ENCODE measurements at regions not wholly inside any gene's neighbourhood (a gene's known extent, or its start where the extent isn't known, plus 50 kb on each side); places are given as distances from the start of the nearest gene placed in this dataset.
"Not testable (repeated sequence)": the region's sequence is repeated elsewhere in the genome, so short reads cannot be mapped to it uniquely, and the experiment has no call there.

DNA sequence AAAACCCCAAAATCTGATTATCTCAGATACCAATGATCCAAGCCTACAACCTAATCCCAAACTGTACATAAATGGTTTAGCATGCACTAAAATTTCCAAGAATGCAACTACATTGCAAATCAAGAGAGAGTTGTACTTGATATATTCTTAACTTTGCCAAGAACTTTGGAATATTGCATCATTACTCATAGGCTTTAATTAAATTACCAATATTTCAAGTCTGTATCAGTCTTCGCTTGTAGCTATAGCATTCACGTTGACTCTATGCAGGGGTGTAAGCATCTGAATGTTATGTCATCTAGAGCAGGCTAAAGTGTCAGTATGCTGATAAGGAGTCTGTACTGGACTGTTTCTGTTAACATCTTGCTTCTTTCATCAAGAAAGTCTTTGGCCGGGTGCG, 56.3 kb downstream of the FOXI3 start:
- no peak overlapping the region for H3K4me3 ChIP-seq (ENCODE audit: low read length)
- no peaks in the 10 kb centered on the region for H3K4me1 ChIP-seq (ENCODE audit: control insufficient read depth, low read length)
- TF ChIP-seq, protein P1, sequence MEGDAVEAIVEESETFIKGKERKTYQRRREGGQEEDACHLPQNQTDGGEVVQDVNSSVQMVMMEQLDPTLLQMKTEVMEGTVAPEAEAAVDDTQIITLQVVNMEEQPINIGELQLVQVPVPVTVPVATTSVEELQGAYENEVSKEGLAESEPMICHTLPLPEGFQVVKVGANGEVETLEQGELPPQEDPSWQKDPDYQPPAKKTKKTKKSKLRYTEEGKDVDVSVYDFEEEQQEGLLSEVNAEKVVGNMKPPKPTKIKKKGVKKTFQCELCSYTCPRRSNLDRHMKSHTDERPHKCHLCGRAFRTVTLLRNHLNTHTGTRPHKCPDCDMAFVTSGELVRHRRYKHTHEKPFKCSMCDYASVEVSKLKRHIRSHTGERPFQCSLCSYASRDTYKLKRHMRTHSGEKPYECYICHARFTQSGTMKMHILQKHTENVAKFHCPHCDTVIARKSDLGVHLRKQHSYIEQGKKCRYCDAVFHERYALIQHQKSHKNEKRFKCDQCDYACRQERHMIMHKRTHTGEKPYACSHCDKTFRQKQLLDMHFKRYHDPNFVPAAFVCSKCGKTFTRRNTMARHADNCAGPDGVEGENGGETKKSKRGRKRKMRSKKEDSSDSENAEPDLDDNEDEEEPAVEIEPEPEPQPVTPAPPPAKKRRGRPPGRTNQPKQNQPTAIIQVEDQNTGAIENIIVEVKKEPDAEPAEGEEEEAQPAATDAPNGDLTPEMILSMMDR (IDR thresholded peaks at IDR 0.05; ENCODE audit: low read depth, low read length, poor library complexity, severe bottlenecking) = no peak
- no peak for TF ChIP-seq EZH2phosphoT487 (IDR thresholded peaks at IDR 0.05; ENCODE audit: borderline replicate concordance, low read length)
- no peaks in the 10 kb centered on the region for H3K79me2 ChIP-seq (ENCODE audit: control insufficient read depth, low read length)
- H3F3A ChIP-seq (ENCODE audit: control insufficient read depth, insufficient read depth) = no peaks in the 10 kb centered on the region
- H4K20me1 ChIP-seq (ENCODE audit: control insufficient read depth, insufficient read depth, low read depth, low read length) = no peaks in the 10 kb centered on the region
- H3K9me3 ChIP-seq (ENCODE audit: control insufficient read depth, insufficient read depth, low read length) = no peaks in the 10 kb centered on the region
- no peak overlapping the region for H3K4me2 ChIP-seq (ENCODE audit: low read length)
- no peak overlapping the region for H3K27ac ChIP-seq (ENCODE audit: low read depth, low read length)
- H3K9me2 ChIP-seq (replicated peaks; ENCODE audit: control insufficient read depth, low read length) = no peaks in the 10 kb centered on the region
- peaks cover 9% of the 10 kb centered on the region; the same call in 1 of the 2 replicates for H3K27me3 ChIP-seq (ENCODE audit: control insufficient read depth, low read length)
- H3K36me3 ChIP-seq (ENCODE audit: control insufficient read depth, low read length) = no peaks in the 10 kb centered on the region

DNA sequence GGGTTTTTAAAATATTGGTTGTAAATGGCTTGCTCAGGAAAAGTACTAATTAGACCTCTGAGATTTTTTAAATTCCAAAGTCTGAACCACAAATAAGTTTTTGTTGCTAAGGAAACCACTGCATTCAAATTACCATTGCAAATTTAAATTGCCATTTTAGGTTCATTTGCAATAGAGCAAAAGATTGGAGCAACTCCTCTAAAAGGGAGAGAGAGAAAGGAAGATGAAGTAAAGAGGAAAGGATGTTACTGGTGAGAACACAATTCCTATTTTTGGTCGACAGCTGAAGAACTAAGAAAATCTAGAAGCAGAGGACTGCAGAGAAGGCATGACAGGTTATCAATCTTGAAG, 74.9 kb downstream of the FOXI3 start:
- Histone ChIP-seq H3K4me2 (ENCODE audit: low read length) (no peak overlapping the region), H3K4me1 (ENCODE audit: control insufficient read depth, low read length) (no peaks in the 10 kb centered on the region), H3F3A (ENCODE audit: control insufficient read depth, insufficient read depth) (no peaks in the 10 kb centered on the region), H3K36me3 (ENCODE audit: control insufficient read depth, low read length) (no peaks in the 10 kb centered on the region), H3K27ac (ENCODE audit: low read depth, low read length) (no peak overlapping the region), H3K9me2 (replicated peaks; ENCODE audit: control insufficient read depth, low read length) (no peaks in the 10 kb centered on the region), H3K79me2 (ENCODE audit: control insufficient read depth, low read length) (no peaks in the 10 kb centered on the region), H4K20me1 (ENCODE audit: control insufficient read depth, insufficient read depth, low read depth, low read length) (no peaks in the 10 kb centered on the region), H3K4me3 (ENCODE audit: low read length) (no peak overlapping the region), H3K27me3 (ENCODE audit: control insufficient read depth, low read length) (0 out of 2 replicates have a peak, but pooled peaks cover 2% of the 10 kb centered on the region), H3K9me3 (ENCODE audit: control insufficient read depth, insufficient read depth, low read length) (peaks cover 3% of the 10 kb centered on the region; the same call in 1 of the 2 replicates)
- TF ChIP-seq, protein P1 (IDR thresholded peaks at IDR 0.05; ENCODE audit: low read depth, low read length, poor library complexity, severe bottlenecking) = no peak
- no peak for TF ChIP-seq EZH2phosphoT487 (IDR thresholded peaks at IDR 0.05; ENCODE audit: borderline replicate concordance, low read length)

DNA sequence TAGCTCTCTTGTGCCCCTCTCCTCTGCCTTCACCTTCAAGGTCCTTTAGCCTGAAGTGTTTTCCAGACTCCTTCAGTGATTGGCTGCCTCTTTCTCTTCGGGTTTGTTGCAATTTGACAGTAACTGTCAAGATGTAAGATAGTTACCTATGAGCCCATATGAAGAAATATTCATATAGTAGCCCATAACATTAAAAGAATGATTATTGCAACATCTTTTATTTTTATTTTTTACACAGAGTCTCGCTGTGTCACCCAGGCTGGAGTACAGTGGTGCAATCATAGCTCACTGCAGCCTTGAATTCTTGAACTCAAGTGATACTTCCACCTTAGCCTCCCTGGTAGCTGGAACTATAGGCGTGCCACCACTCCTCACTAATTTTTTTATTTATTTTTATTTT, 80.5 kb downstream of the FOXI3 start:
- no peaks in the 10 kb centered on the region for H3K36me3 ChIP-seq (ENCODE audit: control insufficient read depth, low read length)
- no peaks in the 10 kb centered on the region for H3K9me2 ChIP-seq (replicated peaks; ENCODE audit: control insufficient read depth, low read length)
- H3K79me2 ChIP-seq (ENCODE audit: control insufficient read depth, low read length) = no peaks in the 10 kb centered on the region
- no peaks in the 10 kb centered on the region for H4K20me1 ChIP-seq (ENCODE audit: control insufficient read depth, insufficient read depth, low read depth, low read length)
- 0 out of 2 replicates have a peak, but pooled peaks cover 2% of the 10 kb centered on the region for H3K27me3 ChIP-seq (ENCODE audit: control insufficient read depth, low read length)
- no peaks in the 10 kb centered on the region for H3K9me3 ChIP-seq (ENCODE audit: control insufficient read depth, insufficient read depth, low read length)
- no peak overlapping the region for H3K4me3 ChIP-seq (ENCODE audit: low read length)
- TF ChIP-seq, protein P1 (IDR thresholded peaks at IDR 0.05; ENCODE audit: low read depth, low read length, poor library complexity, severe bottlenecking) = no peak
- TF ChIP-seq EZH2phosphoT487 (IDR thresholded peaks at IDR 0.05; ENCODE audit: borderline replicate concordance, low read length) = no peak
- H3F3A ChIP-seq (ENCODE audit: control insufficient read depth, insufficient read depth) = no peaks in the 10 kb centered on the region
- H3K27ac ChIP-seq (ENCODE audit: low read depth, low read length) = no peak overlapping the region
- no peaks in the 10 kb centered on the region for H3K4me1 ChIP-seq (ENCODE audit: control insufficient read depth, low read length)
- no peak overlapping the region for H3K4me2 ChIP-seq (ENCODE audit: low read length)

DNA sequence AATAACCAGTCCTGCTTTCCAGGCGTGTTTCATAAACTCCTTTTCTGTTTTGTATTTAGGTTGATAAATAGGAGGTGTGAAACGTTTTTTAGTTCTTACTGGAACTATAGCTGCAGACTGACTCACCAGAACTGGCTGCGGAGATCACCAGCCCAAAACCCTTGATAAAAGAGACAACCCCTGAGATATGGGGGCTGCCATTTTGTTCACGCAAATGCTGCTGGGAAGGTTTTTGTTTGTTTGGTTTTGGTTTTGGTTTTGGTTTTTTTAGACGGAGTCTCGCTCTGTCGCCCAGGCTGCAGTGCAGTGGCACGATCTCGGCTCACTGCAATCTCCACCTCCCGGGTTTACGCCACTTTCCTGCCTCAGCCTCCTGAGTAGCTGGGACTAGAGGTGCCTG, 87.1 kb downstream of the FOXI3 start:
- H4K20me1 ChIP-seq (ENCODE audit: control insufficient read depth, insufficient read depth, low read depth, low read length); H3K4me1 ChIP-seq (ENCODE audit: control insufficient read depth, low read length); H3K4me2 ChIP-seq (ENCODE audit: low read length); H3K27ac ChIP-seq (ENCODE audit: low read depth, low read length); H3K9me2 ChIP-seq (replicated peaks; ENCODE audit: control insufficient read depth, low read length); H3K4me3 ChIP-seq (ENCODE audit: low read length); H3F3A ChIP-seq (ENCODE audit: control insufficient read depth, insufficient read depth); H3K36me3 ChIP-seq (ENCODE audit: control insufficient read depth, low read length); H3K9me3 ChIP-seq (ENCODE audit: control insufficient read depth, insufficient read depth, low read length); H3K79me2 ChIP-seq (ENCODE audit: control insufficient read depth, low read length); H3K27me3 ChIP-seq (ENCODE audit: control insufficient read depth, low read length): not testable (repeated sequence)
